ENCODE measurements at regions not wholly inside any gene's neighbourhood (a gene's known extent, or its start where the extent isn't known, plus 50 kb on each side); places are given as distances from the start of the nearest gene placed in this dataset.
"Not testable (repeated sequence)": the region's sequence is repeated elsewhere in the genome, so short reads cannot be mapped to it uniquely, and the experiment has no call there.

- no peak overlapping the region for H3K27ac ChIP-seq (ENCODE audit: low read depth, low read length)
- no peak overlapping the region for H3K4me2 ChIP-seq (ENCODE audit: insufficient read depth, low read length)
- no peak overlapping the region for H2AFZ ChIP-seq (ENCODE audit: low read length)
- H3K36me3 ChIP-seq (ENCODE audit: insufficient read depth, low read length), result no peaks in the 10 kb centered on the region
- H3K4me3 ChIP-seq (ENCODE audit: insufficient read depth, low read length), result no peak overlapping the region
- no peaks in the 10 kb centered on the region for H3K79me2 ChIP-seq (ENCODE audit: insufficient read depth, low read length)
- TF ChIP-seq CTCF (IDR thresholded peaks at IDR 0.05; ENCODE audit: extremely low read depth, low read depth, low read length), result no peak
- no peaks in the 10 kb centered on the region for H3K27me3 ChIP-seq (ENCODE audit: insufficient read depth, low read length)
- DNase-seq (ENCODE audit: insufficient read length, low spot score, missing footprints), result no peak
- peaks cover 2% of the 10 kb centered on the region for H3K9me3 ChIP-seq (ENCODE audit: low read depth, low read length)
- no peaks in the 10 kb centered on the region for H4K20me1 ChIP-seq (ENCODE audit: insufficient read depth, low read length)
- no peaks in the 10 kb centered on the region for H3K4me1 ChIP-seq (ENCODE audit: insufficient read depth, low read length)
Measured at GRCh38 chr6:51166914-51167313, 348.2 kb downstream of the TFAP2B start.

DNA sequence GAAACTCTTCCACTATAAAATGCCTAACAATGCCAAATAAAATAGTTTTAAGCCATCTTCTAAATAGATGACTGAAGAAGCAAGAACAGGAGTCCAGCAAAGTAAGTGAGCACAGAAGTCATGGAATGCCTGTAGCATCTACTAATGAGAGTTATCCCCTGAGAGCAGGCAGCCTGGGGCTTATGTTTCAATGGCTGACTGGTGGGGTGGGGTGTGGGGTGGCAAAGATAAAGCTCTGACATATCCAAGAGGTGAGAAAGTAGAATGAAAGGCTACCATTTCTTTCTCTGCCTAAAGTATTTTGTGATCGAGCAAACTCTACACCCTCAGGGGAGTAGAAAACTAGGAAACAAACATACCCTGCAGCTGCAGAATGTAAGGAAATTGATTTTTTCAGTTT lies 348.8 kb downstream of the TFAP2B start:
- Histone ChIP-seq H3K27ac (ENCODE audit: low read depth, low read length) (no peak overlapping the region), H3K27me3 (ENCODE audit: insufficient read depth, low read length) (no peaks in the 10 kb centered on the region), H3K4me1 (ENCODE audit: insufficient read depth, low read length) (no peaks in the 10 kb centered on the region), H3K79me2 (ENCODE audit: insufficient read depth, low read length) (no peaks in the 10 kb centered on the region), H3K9me3 (ENCODE audit: low read depth, low read length) (peaks cover 2% of the 10 kb centered on the region), H3K4me3 (ENCODE audit: insufficient read depth, low read length) (no peak overlapping the region), H3K4me2 (ENCODE audit: insufficient read depth, low read length) (no peak overlapping the region), H2AFZ (ENCODE audit: low read length) (no peak overlapping the region), H3K36me3 (ENCODE audit: insufficient read depth, low read length) (no peaks in the 10 kb centered on the region), H4K20me1 (ENCODE audit: insufficient read depth, low read length) (no peaks in the 10 kb centered on the region)
- no peak for DNase-seq (ENCODE audit: insufficient read length, low spot score, missing footprints)
- no peak for TF ChIP-seq CTCF (IDR thresholded peaks at IDR 0.05; ENCODE audit: extremely low read depth, low read depth, low read length)

GRCh38 chr6:51182827-51183226 lies 364.2 kb downstream of the TFAP2B start:
- no peak overlapping the region for H3K4me2 ChIP-seq (ENCODE audit: insufficient read depth, low read length)
- no peaks in the 10 kb centered on the region for H3K36me3 ChIP-seq (ENCODE audit: insufficient read depth, low read length)
- peaks cover 2% of the 10 kb centered on the region for H3K9me3 ChIP-seq (ENCODE audit: low read depth, low read length)
- H3K4me3 ChIP-seq (ENCODE audit: insufficient read depth, low read length), result no peak overlapping the region
- no peaks in the 10 kb centered on the region for H4K20me1 ChIP-seq (ENCODE audit: insufficient read depth, low read length)
- no peak overlapping the region for H2AFZ ChIP-seq (ENCODE audit: low read length)
- H3K79me2 ChIP-seq (ENCODE audit: insufficient read depth, low read length), result no peaks in the 10 kb centered on the region
- H3K27ac ChIP-seq (ENCODE audit: low read depth, low read length), result no peak overlapping the region
- H3K4me1 ChIP-seq (ENCODE audit: insufficient read depth, low read length), result no peaks in the 10 kb centered on the region
- no peak for TF ChIP-seq CTCF (IDR thresholded peaks at IDR 0.05; ENCODE audit: extremely low read depth, low read depth, low read length)
- DNase-seq (ENCODE audit: insufficient read length, low spot score, missing footprints), result no peak
- H3K27me3 ChIP-seq (ENCODE audit: insufficient read depth, low read length), result no peaks in the 10 kb centered on the region

- TF ChIP-seq CTCF (IDR thresholded peaks at IDR 0.05; ENCODE audit: extremely low read depth, low read depth, low read length), result no peak
Measured at GRCh38 chr6:51184046-51184445, 365.4 kb downstream of the TFAP2B start.

DNA sequence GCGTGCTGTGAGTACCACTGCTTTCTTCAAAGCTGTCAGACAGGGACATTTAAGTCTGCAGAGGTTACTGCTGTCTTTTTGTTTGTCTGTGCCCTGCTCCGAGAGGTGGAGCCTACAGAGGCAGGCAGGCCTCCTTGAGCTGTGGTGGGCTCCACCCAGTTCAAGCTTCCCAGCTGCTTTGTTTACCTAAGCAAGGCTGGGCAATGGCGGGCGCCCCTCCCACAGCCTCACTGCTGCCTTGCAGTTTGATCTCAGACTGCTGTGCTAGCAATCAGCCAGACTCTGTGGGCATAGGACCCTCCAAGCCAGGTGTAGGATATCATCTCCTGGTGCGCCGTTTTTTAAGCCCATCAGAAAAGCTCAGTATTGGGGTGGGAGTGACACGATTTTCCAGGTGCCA lies 374.5 kb downstream of the TFAP2B start:
- H2AFZ ChIP-seq (ENCODE audit: low read length); H3K27me3 ChIP-seq (ENCODE audit: insufficient read depth, low read length); H4K20me1 ChIP-seq (ENCODE audit: insufficient read depth, low read length); H3K79me2 ChIP-seq (ENCODE audit: insufficient read depth, low read length); H3K36me3 ChIP-seq (ENCODE audit: insufficient read depth, low read length); H3K4me1 ChIP-seq (ENCODE audit: insufficient read depth, low read length); H3K4me3 ChIP-seq (ENCODE audit: insufficient read depth, low read length); H3K4me2 ChIP-seq (ENCODE audit: insufficient read depth, low read length); H3K27ac ChIP-seq (ENCODE audit: low read depth, low read length); DNase-seq (ENCODE audit: insufficient read length, low spot score, missing footprints); H3K9me3 ChIP-seq (ENCODE audit: low read depth, low read length): not testable (repeated sequence)

More at GRCh38 chr6:51184046-51184445, 365.4 kb downstream of the TFAP2B start:
- Histone ChIP-seq H3K9me3 (ENCODE audit: low read depth, low read length) (peaks cover 2% of the 10 kb centered on the region), H4K20me1 (ENCODE audit: insufficient read depth, low read length) (no peaks in the 10 kb centered on the region), H3K4me1 (ENCODE audit: insufficient read depth, low read length) (no peaks in the 10 kb centered on the region), H3K4me2 (ENCODE audit: insufficient read depth, low read length) (no peak overlapping the region), H2AFZ (ENCODE audit: low read length) (no peak overlapping the region), H3K36me3 (ENCODE audit: insufficient read depth, low read length) (no peaks in the 10 kb centered on the region), H3K27me3 (ENCODE audit: insufficient read depth, low read length) (no peaks in the 10 kb centered on the region), H3K4me3 (ENCODE audit: insufficient read depth, low read length) (no peak overlapping the region), H3K27ac (ENCODE audit: low read depth, low read length) (no peak overlapping the region), H3K79me2 (ENCODE audit: insufficient read depth, low read length) (no peaks in the 10 kb centered on the region)
- DNase-seq (ENCODE audit: insufficient read length, low spot score, missing footprints), result no peak

Data from osteoblast (primary cell).